GM21737 (cell line): ENCODE measurements at regions not wholly inside any gene's neighbourhood (a gene's known extent, or its start where the extent isn't known, plus 50 kb on each side); places are given as distances from the start of the nearest gene placed in this dataset.

Experiments used
- ATAC-seq: cut with Tn5 transposase; IDR thresholded peaks from one replicate; pipeline ENCODE4 v1.9.1; 2021; ENCODE audit warnings: mild to moderate bottlenecking, moderate library complexity; ENCODE audit not compliant: unreplicated experiment

- no peak for ATAC-seq
Observed at GRCh38 chr2:129738799-129739198, 240.7 kb upstream of the RAB6C start.

DNA sequence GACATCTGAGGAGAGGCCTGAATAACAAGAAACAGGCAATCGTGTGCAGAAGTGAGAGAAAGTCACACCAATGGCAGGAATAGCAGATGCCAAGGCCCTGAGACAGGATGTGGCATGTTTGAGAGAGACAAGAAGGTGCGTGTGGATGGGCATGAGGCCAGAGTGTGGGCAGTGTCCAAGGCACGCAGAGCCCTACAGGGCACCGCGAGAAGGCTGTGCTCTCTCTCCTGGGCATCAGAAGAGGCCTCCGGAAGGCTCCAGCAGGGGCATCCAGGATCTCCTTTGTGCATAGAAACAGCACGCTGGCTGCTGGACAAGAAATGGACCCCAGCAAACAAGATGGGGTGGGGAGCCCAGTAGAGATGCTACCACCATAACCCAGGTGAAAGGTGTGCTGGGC, 239.0 kb upstream of the RAB6C start:
- no peak for ATAC-seq

GRCh38 chr2:129741165-129741564, 238.3 kb upstream of the RAB6C start:
- no peak for ATAC-seq

DNA sequence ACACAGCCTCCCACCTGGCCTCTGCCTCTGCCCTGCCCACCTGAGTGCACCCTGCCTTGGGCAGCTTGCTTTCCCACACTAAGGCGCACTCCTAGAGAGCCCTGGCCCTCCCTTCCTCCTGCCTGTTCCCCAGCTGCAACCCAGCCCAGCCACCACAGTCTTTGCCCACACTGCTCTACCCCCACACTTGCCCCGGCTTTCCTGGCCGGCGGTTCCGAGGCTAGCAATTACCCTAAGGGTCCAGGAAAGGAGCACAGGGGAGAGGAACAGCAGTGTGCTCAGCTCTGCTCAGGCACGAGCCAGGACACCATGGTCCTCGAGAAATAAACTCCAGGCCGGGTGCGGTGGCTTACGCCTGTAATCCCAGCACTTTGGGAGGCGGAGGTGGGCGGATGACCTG, 237.8 kb upstream of the RAB6C start:
- ATAC-seq, result no peak

GRCh38 chr2:129742415-129743180, 236.9 kb upstream of the RAB6C start:
- ATAC-seq, result no peak

GRCh38 chr2:129744141-129744540, 235.3 kb upstream of the RAB6C start:
- ATAC-seq, result no peak

- no peak for ATAC-seq
Observed at GRCh38 chr2:129744649-129745048, 234.8 kb upstream of the RAB6C start.

DNA sequence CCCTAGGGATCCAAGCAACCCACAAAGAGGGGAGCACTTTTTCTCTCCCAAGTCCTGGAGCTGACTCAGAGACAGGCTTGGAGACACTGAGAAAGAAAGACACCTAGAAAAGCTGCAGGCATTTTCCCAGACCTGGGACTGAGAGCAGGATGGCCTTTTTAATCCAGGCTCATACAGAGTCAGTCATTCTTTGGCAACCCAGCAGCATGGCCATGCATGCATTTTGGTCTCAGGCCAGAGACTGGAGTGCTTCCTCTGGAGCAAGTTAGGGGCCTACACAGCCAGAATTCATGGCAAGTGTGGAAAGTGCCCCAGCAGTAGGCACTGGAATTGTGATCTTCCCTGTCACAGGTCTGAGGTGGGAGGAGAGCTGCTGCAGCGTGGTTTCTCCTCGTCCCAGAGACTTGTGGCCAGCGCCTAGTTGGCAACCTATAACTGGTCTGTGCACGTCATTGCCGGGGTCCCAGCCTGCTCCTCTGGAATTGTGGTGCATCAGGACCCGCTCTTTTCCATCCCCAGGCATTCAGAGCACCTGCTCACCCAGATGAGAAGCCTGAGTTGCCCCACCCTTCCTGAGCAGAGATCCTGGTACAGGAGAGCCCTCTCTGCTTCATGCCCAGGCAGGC, 231.9 kb upstream of the RAB6C start:
- ATAC-seq, result no peak

- no peak for ATAC-seq
Observed at GRCh38 chr2:129748250-129748649, 231.2 kb upstream of the RAB6C start.

DNA sequence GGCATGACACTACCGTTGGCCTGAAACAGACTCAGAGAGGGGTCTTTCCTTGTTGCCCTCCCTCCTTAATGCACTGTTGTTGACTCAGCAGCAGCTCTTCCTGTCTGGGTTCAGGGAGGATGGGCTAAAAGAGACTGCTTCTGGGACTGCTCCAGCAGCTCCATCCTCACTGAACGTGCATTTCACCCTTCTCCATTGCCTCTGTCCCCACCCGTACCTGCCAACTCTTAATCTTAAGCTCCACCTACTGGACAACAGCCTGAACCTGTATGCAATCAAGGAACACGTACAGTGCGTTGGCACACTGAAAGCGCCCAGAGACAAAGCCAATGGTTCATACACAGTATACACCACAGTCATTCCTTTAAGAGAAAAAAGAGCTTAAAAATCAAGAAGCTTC, 230.8 kb upstream of the RAB6C start:
- ATAC-seq, result no peak

DNA sequence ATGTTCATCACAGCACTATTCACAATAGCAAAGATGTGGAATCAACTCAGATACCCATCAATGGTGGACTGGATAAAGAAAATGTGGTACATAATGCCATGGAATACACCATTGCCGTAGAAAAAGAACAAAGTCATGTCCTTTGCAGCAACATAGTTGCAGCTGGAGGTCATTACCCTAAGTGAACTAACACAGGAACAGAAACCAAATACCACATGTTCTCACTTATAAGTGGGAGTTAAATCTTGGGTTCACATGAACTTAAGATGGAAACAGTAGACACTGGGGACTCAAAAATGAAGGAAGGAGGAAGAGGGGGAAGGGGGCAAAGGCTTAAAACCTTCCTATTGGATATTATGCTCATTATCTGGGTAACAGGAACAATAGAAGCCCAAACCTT, 228.1 kb upstream of the RAB6C start:
- no peak for ATAC-seq

- ATAC-seq, result no peak
Observed at GRCh38 chr2:129752176-129752575, 227.3 kb upstream of the RAB6C start.

DNA sequence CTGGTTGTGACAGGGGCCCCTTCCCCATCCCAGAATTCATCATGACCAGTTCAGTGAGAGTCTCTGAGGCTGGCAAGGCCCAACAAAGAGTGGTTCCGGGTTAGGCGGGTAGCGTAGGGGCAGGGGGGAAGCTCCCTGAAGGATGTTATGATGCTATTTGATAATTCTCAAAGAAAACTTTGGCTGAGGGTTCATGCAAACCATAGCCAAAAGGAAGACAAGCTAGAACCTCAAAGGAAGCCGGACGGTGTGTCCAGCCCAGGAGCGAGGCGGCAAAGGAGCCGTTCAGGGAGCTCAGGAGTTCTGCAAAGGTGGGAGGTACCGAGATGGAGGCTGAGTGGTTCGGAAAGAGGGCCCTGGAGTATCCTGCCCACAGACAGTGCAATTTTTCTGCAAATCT, 226.8 kb upstream of the RAB6C start:
- no peak for ATAC-seq

GRCh38 chr2:129753261-129753660, 226.2 kb upstream of the RAB6C start:
- ATAC-seq, result no peak

DNA sequence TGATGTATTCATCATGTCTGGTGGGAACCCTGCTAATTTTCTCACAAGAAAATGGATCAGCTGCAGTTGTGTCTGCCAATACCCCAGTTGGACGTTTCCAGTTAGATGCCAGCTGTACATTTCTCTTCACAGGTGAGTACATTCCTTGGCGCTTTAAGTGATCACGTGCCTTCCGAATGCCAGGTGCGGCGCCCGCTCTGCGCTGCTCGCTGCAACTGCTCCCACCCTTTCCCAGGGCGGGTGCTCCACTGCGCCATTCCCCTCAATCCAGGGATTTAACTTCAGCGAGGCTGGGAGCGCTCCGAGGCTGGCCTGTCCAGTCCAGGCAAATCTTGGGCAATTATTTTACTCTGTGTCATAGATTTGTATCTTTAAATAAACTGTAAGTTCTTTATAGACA, 225.0 kb upstream of the RAB6C start:
- ATAC-seq, result no peak

GRCh38 chr2:129754831-129755230, 224.6 kb upstream of the RAB6C start:
- no peak for ATAC-seq

- no peak for ATAC-seq
Observed at GRCh38 chr2:129755786-129756185, 223.7 kb upstream of the RAB6C start.

GRCh38 chr2:129756276-129756675, 223.2 kb upstream of the RAB6C start:
- ATAC-seq, result no peak

GRCh38 chr2:129757366-129757914, 222.0 kb upstream of the RAB6C start:
- no peak for ATAC-seq

DNA sequence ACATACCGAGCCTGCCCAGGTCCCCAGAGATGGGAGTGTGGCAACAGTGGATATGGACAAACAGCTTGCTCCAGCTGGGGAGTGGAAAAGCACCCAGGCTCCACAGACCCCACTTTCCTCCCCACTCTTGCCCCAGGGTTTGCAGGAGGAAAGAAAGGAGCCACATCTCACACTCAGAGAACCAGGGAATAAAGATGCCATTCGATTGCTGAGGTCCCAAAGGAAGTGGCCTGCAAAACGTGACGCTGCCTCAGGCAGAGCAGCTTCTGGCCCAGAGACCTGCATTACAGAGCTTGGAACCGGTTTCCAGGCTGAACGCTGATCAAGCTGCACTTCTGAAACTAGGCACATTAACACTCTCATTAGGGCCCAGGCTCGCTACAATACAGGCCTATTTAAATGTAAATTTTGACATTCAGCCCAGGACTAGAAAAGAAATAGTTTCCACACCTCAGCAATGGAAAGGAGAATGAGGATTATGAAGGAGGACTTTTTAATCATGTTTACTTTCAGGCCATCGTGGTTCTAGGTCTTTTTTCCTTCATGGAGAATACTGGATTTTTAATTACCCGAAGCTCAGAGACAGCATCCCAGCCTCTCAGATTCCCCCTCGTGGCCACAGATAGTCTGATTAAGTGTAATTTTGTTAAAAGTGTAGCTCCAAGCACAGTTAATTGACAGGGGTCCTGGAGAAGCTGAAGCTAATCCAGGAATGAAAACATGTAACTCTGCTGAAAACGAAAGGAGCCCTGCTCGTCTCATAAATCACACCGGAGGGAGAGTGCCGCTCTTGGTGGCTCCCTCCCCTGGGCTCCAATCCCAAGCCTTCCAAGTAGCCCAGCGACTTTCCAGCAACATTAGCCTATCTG, 221.3 kb upstream of the RAB6C start:
- no peak for ATAC-seq

- ATAC-seq, result no peak
Observed at GRCh38 chr2:129758784-129759471, 220.5 kb upstream of the RAB6C start.
